ENCODE measurements at regions not wholly inside any gene's neighbourhood (a gene's known extent, or its start where the extent isn't known, plus 50 kb on each side); places are given as distances from the start of the nearest gene placed in this dataset.
"Not testable (repeated sequence)": the region's sequence is repeated elsewhere in the genome, so short reads cannot be mapped to it uniquely, and the experiment has no call there.

DNA sequence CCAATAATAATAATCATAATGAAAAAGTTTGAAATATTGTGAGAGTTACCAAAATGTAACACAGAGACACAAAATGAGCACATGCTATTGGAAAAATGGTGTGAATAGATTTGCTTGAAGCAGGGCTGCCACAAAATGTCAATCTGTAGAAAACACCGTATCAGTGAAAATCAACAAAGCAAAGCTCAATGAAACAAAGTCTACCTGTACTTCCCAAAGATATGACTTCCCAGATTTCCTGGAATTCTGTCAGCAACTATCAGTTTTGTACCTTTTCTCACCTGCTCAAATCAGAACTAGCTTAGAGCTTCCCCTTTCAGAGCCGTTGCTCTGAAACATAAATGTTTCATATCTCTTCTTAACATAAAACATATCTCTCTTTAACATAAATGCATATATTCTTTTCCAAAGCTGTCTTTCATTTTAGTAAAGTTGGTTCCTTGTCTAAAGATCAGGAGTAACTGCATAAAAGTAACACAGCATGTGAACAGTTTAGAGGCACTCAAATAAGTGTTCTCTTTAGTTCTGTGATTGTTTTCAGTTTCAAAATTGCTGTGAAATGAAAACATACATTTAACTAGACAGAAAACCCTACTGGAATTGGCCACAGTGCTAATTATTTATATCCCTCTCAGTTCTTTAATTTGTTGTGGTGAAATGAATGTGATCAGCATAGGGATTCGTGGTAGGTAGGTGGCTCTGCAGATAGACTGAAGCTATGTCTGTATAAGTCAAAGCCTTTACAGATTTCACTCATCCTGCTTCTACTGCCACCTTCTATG lies 262.5 kb downstream of the KCNJ3 start:
- peaks cover 12% of the 10 kb centered on the region for H3K9me3 Mint-ChIP-seq (ENCODE audit: low read depth)
- peaks cover 4% of the 10 kb centered on the region for H3K36me3 Mint-ChIP-seq (ENCODE audit: insufficient read depth)
- no peak overlapping the region for H3K4me3 Mint-ChIP-seq (ENCODE audit: low read depth)
- no peak overlapping the region for H3K27ac Mint-ChIP-seq
- no peaks in the 10 kb centered on the region for H3K27me3 Mint-ChIP-seq
- peaks cover 8% of the 10 kb centered on the region for H3K4me1 Mint-ChIP-seq (ENCODE audit: low read depth)
- TF ChIP-seq, protein P1, sequence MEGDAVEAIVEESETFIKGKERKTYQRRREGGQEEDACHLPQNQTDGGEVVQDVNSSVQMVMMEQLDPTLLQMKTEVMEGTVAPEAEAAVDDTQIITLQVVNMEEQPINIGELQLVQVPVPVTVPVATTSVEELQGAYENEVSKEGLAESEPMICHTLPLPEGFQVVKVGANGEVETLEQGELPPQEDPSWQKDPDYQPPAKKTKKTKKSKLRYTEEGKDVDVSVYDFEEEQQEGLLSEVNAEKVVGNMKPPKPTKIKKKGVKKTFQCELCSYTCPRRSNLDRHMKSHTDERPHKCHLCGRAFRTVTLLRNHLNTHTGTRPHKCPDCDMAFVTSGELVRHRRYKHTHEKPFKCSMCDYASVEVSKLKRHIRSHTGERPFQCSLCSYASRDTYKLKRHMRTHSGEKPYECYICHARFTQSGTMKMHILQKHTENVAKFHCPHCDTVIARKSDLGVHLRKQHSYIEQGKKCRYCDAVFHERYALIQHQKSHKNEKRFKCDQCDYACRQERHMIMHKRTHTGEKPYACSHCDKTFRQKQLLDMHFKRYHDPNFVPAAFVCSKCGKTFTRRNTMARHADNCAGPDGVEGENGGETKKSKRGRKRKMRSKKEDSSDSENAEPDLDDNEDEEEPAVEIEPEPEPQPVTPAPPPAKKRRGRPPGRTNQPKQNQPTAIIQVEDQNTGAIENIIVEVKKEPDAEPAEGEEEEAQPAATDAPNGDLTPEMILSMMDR (IDR thresholded peaks at IDR 0.05; ENCODE audit: unreplicated experiment), result no peak
- no peak for DNase-seq (ENCODE audit: low spot score, unreplicated experiment)

GRCh38 chr2:154952346-154952980 lies 254.0 kb downstream of the KCNJ3 start:
- Mint-ChIP-seq H3K27ac (no peak overlapping the region), H3K4me1 (ENCODE audit: low read depth) (peaks cover 1% of the 10 kb centered on the region)

GRCh38 chr2:154947416-154947815 lies 248.9 kb downstream of the KCNJ3 start:
- H3K9me3 Mint-ChIP-seq (ENCODE audit: low read depth); H3K27me3 Mint-ChIP-seq; H3K36me3 Mint-ChIP-seq (ENCODE audit: insufficient read depth); DNase-seq (ENCODE audit: low spot score, unreplicated experiment); H3K4me3 Mint-ChIP-seq (ENCODE audit: low read depth); H3K4me1 Mint-ChIP-seq (ENCODE audit: low read depth); H3K27ac Mint-ChIP-seq: not testable (repeated sequence)

More at GRCh38 chr2:154952346-154952980, 254.0 kb downstream of the KCNJ3 start:
- H3K27me3 Mint-ChIP-seq, result no peaks in the 10 kb centered on the region
- no peak overlapping the region for H3K4me3 Mint-ChIP-seq (ENCODE audit: low read depth)
- TF ChIP-seq, protein P1 (IDR thresholded peaks at IDR 0.05; ENCODE audit: unreplicated experiment), result no peak
- H3K9me3 Mint-ChIP-seq (ENCODE audit: low read depth), result no peaks in the 10 kb centered on the region
- DNase-seq (ENCODE audit: low spot score, unreplicated experiment), result no peak
- no peaks in the 10 kb centered on the region for H3K36me3 Mint-ChIP-seq (ENCODE audit: insufficient read depth)

GRCh38 chr2:154945984-154946383 lies 247.5 kb downstream of the KCNJ3 start:
- no peak overlapping the region for H3K27ac Mint-ChIP-seq
- no peaks in the 10 kb centered on the region for H3K9me3 Mint-ChIP-seq (ENCODE audit: low read depth)
- H3K4me3 Mint-ChIP-seq (ENCODE audit: low read depth), result no peak overlapping the region
- H3K27me3 Mint-ChIP-seq, result no peaks in the 10 kb centered on the region
- DNase-seq (ENCODE audit: low spot score, unreplicated experiment), result no peak
- H3K36me3 Mint-ChIP-seq (ENCODE audit: insufficient read depth), result no peaks in the 10 kb centered on the region
- H3K4me1 Mint-ChIP-seq (ENCODE audit: low read depth), result no peaks in the 10 kb centered on the region
- TF ChIP-seq, protein P1 (IDR thresholded peaks at IDR 0.05; ENCODE audit: unreplicated experiment), result no peak

DNA sequence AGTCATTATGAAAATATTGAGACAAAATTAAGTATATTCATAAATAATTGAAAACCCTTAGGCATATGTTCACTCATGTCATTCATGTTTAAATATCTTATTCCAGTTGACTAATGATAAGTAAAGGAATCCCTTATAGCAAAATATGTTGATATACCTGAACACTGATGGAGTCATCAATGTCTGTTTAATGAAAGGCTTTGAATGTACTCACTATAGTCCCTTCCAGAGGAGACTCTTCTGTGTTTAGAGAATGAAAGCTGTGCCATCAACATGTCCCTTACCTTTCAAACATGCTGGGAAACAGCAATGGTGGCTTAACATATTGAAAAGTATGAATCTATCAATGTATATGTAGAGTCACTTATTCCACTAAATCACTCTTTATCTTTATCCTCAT lies 242.9 kb downstream of the KCNJ3 start:
- Mint-ChIP-seq H3K27ac (no peak overlapping the region), H3K36me3 (ENCODE audit: insufficient read depth) (no peaks in the 10 kb centered on the region), H3K9me3 (ENCODE audit: low read depth) (no peaks in the 10 kb centered on the region), H3K27me3 (no peaks in the 10 kb centered on the region), H3K4me3 (ENCODE audit: low read depth) (no peak overlapping the region), H3K4me1 (ENCODE audit: low read depth) (peaks cover 4% of the 10 kb centered on the region)
- TF ChIP-seq, protein P1 (IDR thresholded peaks at IDR 0.05; ENCODE audit: unreplicated experiment), result no peak
- DNase-seq (ENCODE audit: low spot score, unreplicated experiment), result no peak

Measured in progenitor cell of endocrine pancreas (in vitro differentiated cells).